ENCODE measurements at regions not wholly inside any gene's neighbourhood (a gene's known extent, or its start where the extent isn't known, plus 50 kb on each side); places are given as distances from the start of the nearest gene placed in this dataset.

DNA sequence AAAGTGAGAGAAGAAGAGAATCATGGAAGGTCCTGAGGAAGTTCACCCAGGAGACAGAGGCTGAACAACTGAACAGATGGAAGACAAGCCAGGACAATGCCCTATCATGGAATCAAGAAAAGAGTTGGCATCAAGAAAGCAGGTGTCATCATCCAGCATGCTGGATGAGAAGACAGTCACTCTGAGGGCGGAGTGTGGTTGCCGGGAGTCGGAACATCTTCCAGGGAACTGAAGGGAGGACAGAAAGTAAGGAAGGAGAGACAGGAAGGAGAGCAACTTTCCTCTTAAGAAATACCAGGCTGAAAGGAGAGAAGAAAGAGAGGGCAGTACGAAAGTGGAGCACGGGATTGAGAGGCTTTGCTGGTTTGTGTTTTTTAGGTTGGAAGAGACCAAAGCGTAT lies 654.5 kb upstream of the CELF2 start:
- no peak for DNase-seq

DNA sequence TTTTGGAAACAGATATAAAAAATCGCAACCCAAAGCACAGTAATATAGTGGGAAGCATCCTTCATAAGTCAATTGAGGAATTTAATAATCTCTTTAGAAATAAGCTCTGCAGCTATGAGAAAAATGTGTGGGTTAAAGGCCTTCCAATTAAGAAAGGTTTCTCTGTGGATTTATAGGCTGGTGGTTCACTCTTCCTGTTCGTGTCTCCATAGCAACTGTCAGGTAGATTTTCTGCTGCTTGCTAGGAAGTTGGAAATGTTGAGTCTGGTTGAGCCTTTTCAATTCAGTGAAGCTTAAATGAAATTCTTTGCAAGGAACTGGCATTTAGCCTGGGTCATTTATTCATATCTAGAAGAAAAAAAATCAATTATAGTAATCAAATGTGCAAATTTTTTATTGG lies 652.8 kb upstream of the CELF2 start:
- no peak for DNase-seq

GRCh38 chr10:10365676-10366075 lies 652.0 kb upstream of the CELF2 start:
- DNase-seq: no peak

GRCh38 chr10:10366836-10367235 lies 650.8 kb upstream of the CELF2 start:
- no peak for DNase-seq

DNA sequence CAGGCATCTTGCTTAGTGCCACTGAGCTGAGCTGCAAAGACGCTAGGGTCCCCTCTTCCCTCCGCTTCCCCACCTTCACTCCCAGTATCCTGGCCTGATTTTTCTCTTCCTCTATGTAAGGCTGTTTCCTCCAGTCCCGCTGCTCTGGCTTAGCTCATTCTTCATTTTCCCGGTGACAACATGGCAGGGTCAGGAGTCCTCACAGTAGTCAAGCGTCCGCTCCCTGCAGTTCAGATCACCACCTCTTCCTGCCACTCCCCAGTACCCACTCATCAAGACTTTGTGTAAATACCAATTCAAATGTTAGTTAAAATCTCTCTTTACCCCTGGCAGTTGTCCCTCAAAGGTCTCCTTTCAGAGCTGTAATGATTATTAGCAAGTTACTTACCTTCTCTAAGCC lies 650.4 kb upstream of the CELF2 start:
- DNase-seq: no peak

GRCh38 chr10:10368951-10369576 lies 648.6 kb upstream of the CELF2 start:
- no peak for DNase-seq

- DNase-seq: no peak
Measured at GRCh38 chr10:10385831-10386230, 631.8 kb upstream of the CELF2 start.

DNA sequence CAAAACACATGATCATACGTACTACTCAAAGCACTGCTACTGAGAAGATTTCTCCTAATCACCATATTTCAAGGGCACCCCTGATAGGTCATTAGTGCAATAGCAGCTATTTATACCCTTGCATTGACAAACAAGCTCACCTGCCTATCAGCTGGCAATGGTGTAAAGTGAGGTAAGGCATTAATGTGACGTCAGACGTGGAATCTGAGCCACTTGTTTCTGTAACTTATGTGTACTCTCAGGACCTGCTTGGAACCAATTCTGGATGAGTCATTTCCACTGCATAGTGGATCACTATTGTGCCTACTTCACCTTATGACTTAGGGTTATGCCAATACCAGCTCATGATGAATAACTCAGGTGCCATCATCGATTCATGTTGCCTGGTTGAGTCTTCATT lies 628.5 kb upstream of the CELF2 start:
- no peak for DNase-seq

GRCh38 chr10:10392511-10392910 lies 625.2 kb upstream of the CELF2 start:
- DNase-seq: no peak

GRCh38 chr10:10394933-10395658 lies 622.6 kb upstream of the CELF2 start:
- no peak for DNase-seq

DNA sequence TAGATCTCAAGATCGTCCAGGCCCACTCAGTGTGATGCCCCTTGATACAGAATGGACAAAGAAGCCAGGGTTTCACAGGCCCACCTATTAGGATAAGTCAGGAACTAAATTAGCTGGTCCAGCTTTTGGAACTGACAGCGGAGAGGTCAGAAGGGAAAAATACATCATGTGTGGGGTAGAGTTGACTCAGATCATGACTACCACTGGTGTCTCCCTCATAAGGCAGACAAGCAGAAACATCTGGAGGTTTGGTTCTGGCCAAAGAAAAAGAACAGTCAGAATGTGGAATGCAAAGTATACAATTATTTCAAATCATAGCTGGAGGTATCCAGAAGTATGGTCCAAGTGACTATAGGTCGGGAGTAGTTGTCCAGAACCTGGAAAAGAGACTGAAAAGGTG lies 621.1 kb upstream of the CELF2 start:
- no peak for DNase-seq

- DNase-seq: no peak
Measured at GRCh38 chr10:10397906-10398305, 619.8 kb upstream of the CELF2 start.

DNA sequence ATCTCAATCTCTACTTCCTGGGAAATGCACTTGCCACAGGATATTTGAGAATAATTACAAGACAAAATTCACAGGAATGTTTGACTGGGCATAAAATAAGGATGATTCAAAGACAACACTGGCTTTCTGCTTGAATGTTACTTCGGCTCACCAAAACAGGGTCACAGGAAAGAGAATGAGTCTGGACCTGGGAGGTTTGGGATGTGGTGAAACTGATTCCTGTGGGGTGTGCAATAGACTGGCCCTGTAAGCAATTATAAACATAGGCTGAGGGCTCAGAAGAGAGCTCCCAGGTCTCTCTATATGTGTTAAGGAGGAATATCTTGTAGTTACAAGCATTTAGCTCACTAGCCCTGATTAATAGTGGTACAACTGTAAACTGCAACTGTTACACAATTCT lies 613.9 kb upstream of the CELF2 start:
- DNase-seq: no peak

DNA sequence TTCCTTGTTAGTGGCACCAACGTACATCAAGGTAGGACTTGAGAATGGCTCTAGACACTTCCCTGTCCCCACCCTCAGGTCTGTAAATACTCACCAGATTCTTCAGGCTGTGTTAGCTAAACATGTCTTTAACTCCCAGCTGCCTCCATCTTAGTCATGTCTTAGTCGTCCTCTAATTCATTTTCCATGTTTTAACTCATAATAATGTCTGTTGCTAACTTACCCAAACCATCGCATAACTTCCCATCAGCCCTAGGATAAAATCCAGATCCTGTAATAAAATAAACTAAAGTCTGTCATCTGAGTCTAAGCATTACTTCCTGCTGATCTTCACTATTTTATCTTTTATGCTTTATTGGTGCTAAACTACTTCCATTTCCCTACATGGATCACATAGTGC lies 600.0 kb upstream of the CELF2 start:
- DNase-seq: no peak

DNA sequence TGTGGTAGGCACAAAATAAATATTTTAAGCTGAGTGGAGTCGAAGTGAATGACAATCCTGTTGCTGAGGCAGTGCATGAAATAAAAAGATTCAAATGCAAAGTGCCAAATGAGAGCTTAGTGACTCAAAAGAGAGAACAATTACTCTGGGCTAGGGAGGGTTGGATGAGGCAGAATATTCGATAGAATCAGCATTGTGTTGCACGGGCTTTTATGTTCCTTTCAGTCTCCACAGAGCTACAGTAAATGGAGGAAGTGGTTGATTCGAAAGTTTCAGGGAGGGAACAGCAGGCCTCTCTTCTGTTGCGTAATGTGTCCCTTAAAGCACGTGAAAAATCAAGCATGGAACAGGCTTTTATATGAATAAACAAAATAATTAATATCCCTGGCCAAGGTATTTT lies 599.3 kb upstream of the CELF2 start:
- DNase-seq: peak in 1 of 5 donors; percentile 85

- peak in 1 of 5 donors; percentile 27 for DNase-seq
Measured at GRCh38 chr10:10421071-10421470, 596.6 kb upstream of the CELF2 start.

DNA sequence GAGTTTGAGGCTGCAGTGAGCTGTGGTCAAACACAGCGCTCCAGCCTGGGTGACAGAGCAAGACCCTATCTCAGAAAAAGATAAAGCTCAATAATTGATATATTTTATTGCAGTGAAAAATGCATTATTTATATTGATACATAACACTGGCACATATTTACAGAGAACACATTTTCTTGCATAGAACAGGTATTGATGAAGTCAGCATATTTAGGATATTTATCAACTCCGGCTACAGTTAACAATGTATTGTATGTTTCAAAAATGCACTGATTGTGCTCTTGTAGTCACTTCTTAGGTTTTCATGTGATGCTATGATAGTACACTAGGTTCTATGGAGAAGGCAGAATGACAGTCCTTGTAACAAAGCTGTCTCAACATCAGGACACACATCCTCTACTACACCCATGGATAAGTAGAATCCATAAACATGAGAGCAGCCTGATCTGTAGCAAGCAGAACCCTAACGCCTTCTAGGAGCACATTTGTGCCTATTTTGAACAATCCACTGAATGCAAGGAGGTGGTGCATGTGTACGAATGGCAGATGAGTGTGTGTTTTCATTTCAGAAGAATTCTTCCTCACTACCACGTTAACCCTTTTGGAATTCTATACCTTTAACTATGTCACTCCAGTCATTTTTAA lies 586.1 kb upstream of the CELF2 start:
- DNase-seq: no peak

- no peak for DNase-seq
Measured at GRCh38 chr10:10432296-10433035, 585.2 kb upstream of the CELF2 start.

GRCh38 chr10:10434312-10434711 lies 583.4 kb upstream of the CELF2 start:
- DNase-seq: no peak

GRCh38 chr10:10437886-10438285 lies 579.8 kb upstream of the CELF2 start:
- DNase-seq: no peak

DNA sequence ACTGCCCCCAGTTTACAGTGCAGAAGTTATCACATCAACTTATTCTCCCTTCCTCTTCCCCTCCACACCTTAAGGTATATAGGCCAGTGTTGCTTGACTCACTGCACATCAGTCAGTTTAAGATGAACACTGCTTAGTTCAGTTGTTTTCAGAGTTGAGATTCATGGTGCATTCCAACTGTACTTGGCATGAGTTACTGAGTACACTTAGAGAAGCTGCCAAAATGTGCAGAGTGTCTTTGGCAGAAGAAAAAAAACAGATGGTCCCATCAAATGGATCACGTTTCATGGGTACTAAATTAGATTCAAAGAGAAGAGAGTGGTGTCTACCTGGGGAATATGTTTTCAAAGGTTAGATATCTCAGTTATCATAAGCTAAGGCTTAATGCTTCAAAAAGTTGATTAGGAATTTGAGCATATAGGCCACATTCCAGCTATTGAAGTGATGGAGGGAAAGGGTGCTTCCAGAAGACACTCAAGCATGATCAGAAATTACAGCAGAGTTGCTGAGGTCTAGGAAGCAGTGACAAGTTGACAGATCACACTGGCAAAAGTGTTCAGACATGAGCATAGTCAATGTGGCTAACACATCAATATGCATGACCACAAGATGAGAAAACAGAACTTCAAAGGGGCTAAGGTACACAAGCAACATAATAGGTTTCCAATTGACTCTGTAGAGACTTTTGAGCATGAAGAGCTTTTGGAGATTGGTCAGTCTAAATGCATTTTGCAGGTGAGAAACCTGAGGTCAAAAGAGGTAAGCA lies 579.2 kb upstream of the CELF2 start:
- DNase-seq: no peak

GRCh38 chr10:10456856-10457255 lies 560.8 kb upstream of the CELF2 start:
- DNase-seq: no peak

GRCh38 chr10:10460451-10460850 lies 557.2 kb upstream of the CELF2 start:
- DNase-seq: no peak

All from T-helper 1 cell (primary cell).